ENCODE measurements at regions not wholly inside any gene's neighbourhood (a gene's known extent, or its start where the extent isn't known, plus 50 kb on each side); places are given as distances from the start of the nearest gene placed in this dataset.

GRCh38 chrX:148337873-148338272, 162.5 kb upstream of the AFF2 start:
- no peak for TF ChIP-seq AFF4 (CRISPR knock-in tag; IDR thresholded peaks at IDR 0.05; ENCODE audit: borderline replicate concordance)
- no peak for TF ChIP-seq CTCF (IDR thresholded peaks at IDR 0.05)
- no peak for TF ChIP-seq SP1 (CRISPR knock-in tag; conservative IDR thresholded peaks at IDR 0.05)
- no peak for TF ChIP-seq RELA (CRISPR knock-in tag; IDR thresholded peaks at IDR 0.05; ENCODE audit: borderline replicate concordance)
- TF ChIP-seq NR1H2 (CRISPR knock-in tag; IDR thresholded peaks at IDR 0.05) = no peak
- no peak for TF ChIP-seq ETV6 (CRISPR knock-in tag; IDR thresholded peaks at IDR 0.05)
- TF ChIP-seq NFE2L1 (CRISPR knock-in tag; IDR thresholded peaks at IDR 0.05) = no peak
- no peak for TF ChIP-seq JUN (CRISPR knock-in tag; IDR thresholded peaks at IDR 0.05)
- no peak for TF ChIP-seq IRF2 (CRISPR knock-in tag; IDR thresholded peaks at IDR 0.05; ENCODE audit: borderline replicate concordance, low read depth)
- TF ChIP-seq TEAD4 (CRISPR knock-in tag; IDR thresholded peaks at IDR 0.05) = no peak
- TF ChIP-seq JAZF1 (CRISPR knock-in tag; IDR thresholded peaks at IDR 0.05) = no peak
- TF ChIP-seq NR2C2 (CRISPR knock-in tag; IDR thresholded peaks at IDR 0.05) = no peak
- no peak for TF ChIP-seq OVOL2 (CRISPR knock-in tag; IDR thresholded peaks at IDR 0.05; ENCODE audit: borderline replicate concordance)
